Transverse colon (tissue), 4 donors: ENCODE measurements at regions not wholly inside any gene's neighbourhood (a gene's known extent, or its start where the extent isn't known, plus 50 kb on each side); places are given as distances from the start of the nearest gene placed in this dataset.

Source experiments
- DNase-seq: peaks from one replicate; pipeline ENCODE4 v3.0.0-alpha.2; 2019
- H3K27ac ChIP-seq, 4 donors: fragments of 200-600 bp; sonication (generic); 2 replicates each; pipeline ENCODE4 v1.5.1; 2016 to 2018; ENCODE audit warnings: inconsistent platforms in 4 of 4
- H3K27me3 ChIP-seq: fragments of 200-600 bp; sonication (generic); 2 replicates; pipeline ENCODE4 v1.5.1; 2017; ENCODE audit warnings: inconsistent platforms
- H3K36me3 ChIP-seq, 4 donors: fragments of 200-600 bp; sonication (generic); 2 replicates each; pipeline ENCODE4 v1.5.1; 2017 to 2019; ENCODE audit warnings: inconsistent platforms in 4 of 4
- H3K4me1 ChIP-seq, 4 donors: fragments of 200-600 bp; sonication (generic); 2 replicates each; pipeline ENCODE4 v1.5.1; 2017 to 2020; ENCODE audit warnings: inconsistent platforms in 4 of 4
- H3K4me3 ChIP-seq, 4 donors: fragments of 200-600 bp; sonication (generic); 1 replicate in 1 of 4; 2 replicates in 3 of 4; pipeline versions ENCODE4 v1.5.1 to v1.6.1; 2017 to 2019; ENCODE audit warnings: inconsistent platforms in 4 of 4
- H3K9me3 ChIP-seq, 2 donors: fragments of 200-600 bp; sonication (generic); 2 replicates each; pipeline ENCODE4 v1.5.1; 2017 to 2019; ENCODE audit warnings: inconsistent platforms in 2 of 2
- EP300 ChIP-seq: sonication (generic); formaldehyde crosslinking; IDR thresholded peaks from one replicate; pipeline ENCODE4 v1.6.1; 2017; ENCODE audit warnings: antibody characterized with exemption, low read depth
- POLR2A ChIP-seq: fragments of 450-650 bp; IDR thresholded peaks from one replicate; pipeline ENCODE4 v1.6.1; 2016; ENCODE audit warnings: antibody characterized with exemption, mild to moderate bottlenecking, moderate library complexity
- POLR2AphosphoS5 ChIP-seq, 3 donors: sonication (generic); formaldehyde crosslinking; IDR thresholded peaks; one replicate each; pipeline ENCODE4 v1.6.1; 2016; ENCODE audit warnings: antibody characterized with exemption in 3 of 3
- WGBS, 2 donors: methylation state at CpG; one replicate each; pipeline ENCODE4 v1.1.5; 2018; ENCODE audit warnings: low coverage in 1 of 2; 5-methylcytosine and 5-hydroxymethylcytosine counted together
- in situ Hi-C, 4 donors: fragments of 200-750 bp; cut with MboI; loops; one replicate each; pipeline versions ENCODE4 v1.15.0 to v1.15.1; 2017; ENCODE audit warnings: low sequenced_read_pairs in 3 of 4, low pct_ligation_motif_present in 1 of 4, low pct_unique_long_range_greater_than_20kb in 1 of 4
- intact Hi-C: fragments of 100-400 bp; cut with DNase I; formaldehyde crosslinking; loops from one replicate; pipeline ENCODE4 v1.15.1; 2023; ENCODE audit warnings: low total_unique reads
- TF ChIP-seq, protein P1 (sequence below), 5 experiments: fragments of 200-600 bp in 3 of 5; fragments of 450-650 bp in 2 of 5; sonication (generic) in 3 of 5; IDR thresholded peaks; 1 replicate in 2 of 5; 2 replicates in 3 of 5; pipeline ENCODE4 v1.5.1; 2016 to 2017; ENCODE audit warnings: antibody characterized with exemption in 5 of 5, inconsistent platforms in 3 of 5, mild to moderate bottlenecking in 2 of 5, moderate library complexity in 1 of 5

- no peaks in the 10 kb centered on the region for H3K4me1 ChIP-seq
- TF ChIP-seq EP300 (no peak), POLR2A (no peak), POLR2AphosphoS5 (IDR thresholded peaks at IDR 0.05) (no peak)
- TF ChIP-seq, protein P1, sequence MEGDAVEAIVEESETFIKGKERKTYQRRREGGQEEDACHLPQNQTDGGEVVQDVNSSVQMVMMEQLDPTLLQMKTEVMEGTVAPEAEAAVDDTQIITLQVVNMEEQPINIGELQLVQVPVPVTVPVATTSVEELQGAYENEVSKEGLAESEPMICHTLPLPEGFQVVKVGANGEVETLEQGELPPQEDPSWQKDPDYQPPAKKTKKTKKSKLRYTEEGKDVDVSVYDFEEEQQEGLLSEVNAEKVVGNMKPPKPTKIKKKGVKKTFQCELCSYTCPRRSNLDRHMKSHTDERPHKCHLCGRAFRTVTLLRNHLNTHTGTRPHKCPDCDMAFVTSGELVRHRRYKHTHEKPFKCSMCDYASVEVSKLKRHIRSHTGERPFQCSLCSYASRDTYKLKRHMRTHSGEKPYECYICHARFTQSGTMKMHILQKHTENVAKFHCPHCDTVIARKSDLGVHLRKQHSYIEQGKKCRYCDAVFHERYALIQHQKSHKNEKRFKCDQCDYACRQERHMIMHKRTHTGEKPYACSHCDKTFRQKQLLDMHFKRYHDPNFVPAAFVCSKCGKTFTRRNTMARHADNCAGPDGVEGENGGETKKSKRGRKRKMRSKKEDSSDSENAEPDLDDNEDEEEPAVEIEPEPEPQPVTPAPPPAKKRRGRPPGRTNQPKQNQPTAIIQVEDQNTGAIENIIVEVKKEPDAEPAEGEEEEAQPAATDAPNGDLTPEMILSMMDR (IDR thresholded peaks at IDR 0.05), result no peak
- no peaks in the 10 kb centered on the region for H3K9me3 ChIP-seq
- H3K36me3 ChIP-seq, result no peaks in the 10 kb centered on the region
- DNase-seq, result no peak
- intact Hi-C loops (no loop called here), in situ Hi-C loops (no loop called here)
- H3K4me3 ChIP-seq, result no peak overlapping the region
- H3K27ac ChIP-seq, result no peak overlapping the region
- 46% methylated on average over 2 of the region's 2 CpGs; no CpG with 5 or more reads in 1 of the 2 donors for WGBS, 2 donors
- no peaks in the 10 kb centered on the region for H3K27me3 ChIP-seq
Observed at GRCh38 chr2:17263570-17263968, 254.7 kb downstream of the RAD51AP2 start.

- no peaks in the 10 kb centered on the region for H3K36me3 ChIP-seq
- intact Hi-C loops, result no loop called here
- 89 to 91% methylated on average over 2 of the region's 2 CpGs for WGBS, 2 donors
- H3K4me3 ChIP-seq, result no peak overlapping the region
- no peak for DNase-seq
- in situ Hi-C loops, result no loop called here
- H3K27me3 ChIP-seq, result no peaks in the 10 kb centered on the region
- no peaks in the 10 kb centered on the region for H3K4me1 ChIP-seq
- TF ChIP-seq POLR2A, result no peak
- TF ChIP-seq, protein P1 (IDR thresholded peaks at IDR 0.05), result no peak
- no peak for TF ChIP-seq POLR2AphosphoS5 (IDR thresholded peaks at IDR 0.05)
- TF ChIP-seq EP300, result no peak
- no peak overlapping the region for H3K27ac ChIP-seq
- no peaks in the 10 kb centered on the region for H3K9me3 ChIP-seq
Observed at GRCh38 chr2:17262854-17263569, 255.2 kb downstream of the RAD51AP2 start.

DNA sequence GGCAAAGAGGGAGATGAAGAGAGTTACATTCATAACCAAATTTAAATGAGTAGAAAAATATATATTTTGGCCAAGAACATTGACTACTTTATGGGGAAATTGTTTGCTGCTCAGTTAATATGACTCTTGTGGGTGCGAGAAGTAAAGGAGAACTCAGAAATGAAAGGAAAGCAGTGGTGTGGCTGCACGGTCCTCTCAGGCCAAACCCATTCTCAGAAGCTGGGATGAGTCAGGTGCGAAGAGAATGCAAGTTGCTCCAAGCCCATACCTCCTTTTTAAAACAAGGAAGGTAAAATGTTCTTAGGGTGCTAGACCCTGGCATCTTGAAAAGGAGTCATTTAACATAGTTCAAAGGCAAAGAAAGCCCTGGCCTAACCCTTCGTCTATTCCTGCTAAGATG, 258.6 kb downstream of the RAD51AP2 start:
- no peak overlapping the region for H3K27ac ChIP-seq
- no peaks in the 10 kb centered on the region for H3K4me1 ChIP-seq
- 85 to 87% methylated on average over 4 of the region's 4 CpGs for WGBS, 2 donors
- intact Hi-C loops, result no loop called here
- H3K36me3 ChIP-seq, result no peaks in the 10 kb centered on the region
- in situ Hi-C loops, result no loop called here
- TF ChIP-seq POLR2A, result no peak
- TF ChIP-seq, protein P1 (IDR thresholded peaks at IDR 0.05), result no peak
- no peak for TF ChIP-seq EP300
- no peaks in the 10 kb centered on the region for H3K9me3 ChIP-seq
- H3K27me3 ChIP-seq, result no peaks in the 10 kb centered on the region
- H3K4me3 ChIP-seq, result no peak overlapping the region
- no peak for DNase-seq

- Histone ChIP-seq H3K9me3 (no peaks in the 10 kb centered on the region), H3K27me3 (no peaks in the 10 kb centered on the region), H3K4me1 (no peaks in the 10 kb centered on the region), H3K4me3 (no peak overlapping the region), H3K36me3 (no peaks in the 10 kb centered on the region), H3K27ac (no peak overlapping the region)
- no peak for DNase-seq
- in situ Hi-C loops (no loop called here), intact Hi-C loops (no loop called here)
- TF ChIP-seq, protein P1 (IDR thresholded peaks at IDR 0.05), result no peak
- no peak for TF ChIP-seq POLR2A
- 49 to 52% methylated on average over 2 of the region's 2 CpGs for WGBS, 2 donors
Observed at GRCh38 chr2:17258861-17259260, 259.4 kb downstream of the RAD51AP2 start.
